Cerebellar cortex (tissue), 1 donor: ENCODE measurements at regions not wholly inside any gene's neighbourhood (a gene's known extent, or its start where the extent isn't known, plus 50 kb on each side); places are given as distances from the start of the nearest gene placed in this dataset.

Experiments
- DNase-seq: peaks from one replicate; pipeline ENCODE4 v3.0.0-alpha.2; 2015; ENCODE audit warnings: low spot score

DNA sequence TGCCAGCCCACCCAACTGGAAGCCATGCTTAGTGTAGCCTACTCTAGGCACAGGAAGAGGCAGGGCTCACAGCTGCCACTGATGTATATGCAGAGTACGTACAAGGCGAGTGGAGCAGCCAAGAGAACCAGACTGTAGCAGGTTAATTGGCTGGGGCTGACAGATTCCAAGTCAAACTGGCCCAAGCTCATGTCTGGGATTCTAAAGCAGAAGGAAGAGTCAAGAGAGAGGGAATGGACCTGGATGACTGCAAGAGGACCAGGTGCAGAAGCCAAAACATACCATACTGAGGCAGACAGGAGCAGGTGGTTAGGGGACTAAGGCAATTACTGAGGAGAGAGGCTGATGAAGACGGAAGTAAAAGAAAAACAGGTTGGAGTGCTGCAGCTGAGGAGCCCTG lies 51.3 kb upstream of the LRRN2 start:
- DNase-seq, result peak; percentile 67

- no peak for DNase-seq
Measured at GRCh38 chr1:204738506-204738905, 53.0 kb upstream of the LRRN2 start.

- DNase-seq, result no peak
Measured at GRCh38 chr1:204740354-204740753, 54.8 kb upstream of the LRRN2 start.

DNA sequence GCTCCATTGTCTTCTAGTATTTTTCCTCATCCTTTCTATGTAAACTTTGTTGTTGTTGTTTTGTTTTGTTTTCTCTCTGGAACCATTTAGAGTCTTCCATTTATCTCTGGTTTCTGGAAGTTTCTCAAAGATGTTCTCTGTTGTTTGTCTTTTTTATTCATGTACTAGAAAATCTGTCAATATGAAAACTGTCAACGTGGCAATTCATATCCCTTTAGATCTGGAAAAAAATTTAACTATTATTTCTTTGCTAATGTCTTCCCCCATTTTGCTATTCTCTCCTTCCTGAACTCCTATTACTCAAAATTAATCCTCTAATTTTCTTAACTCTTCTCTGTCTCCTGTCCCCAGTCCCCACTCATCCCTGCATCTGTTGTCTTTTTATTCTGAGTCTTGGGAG lies 55.9 kb upstream of the LRRN2 start:
- no peak for DNase-seq

- DNase-seq, result no peak
Measured at GRCh38 chr1:204742676-204743251, 57.2 kb upstream of the LRRN2 start.

- DNase-seq, result peak; percentile 24
Measured at GRCh38 chr1:204744107-204744779, 58.7 kb upstream of the LRRN2 start.

GRCh38 chr1:204746838-204747442 lies 61.4 kb upstream of the LRRN2 start:
- peak; percentile 41 for DNase-seq

DNA sequence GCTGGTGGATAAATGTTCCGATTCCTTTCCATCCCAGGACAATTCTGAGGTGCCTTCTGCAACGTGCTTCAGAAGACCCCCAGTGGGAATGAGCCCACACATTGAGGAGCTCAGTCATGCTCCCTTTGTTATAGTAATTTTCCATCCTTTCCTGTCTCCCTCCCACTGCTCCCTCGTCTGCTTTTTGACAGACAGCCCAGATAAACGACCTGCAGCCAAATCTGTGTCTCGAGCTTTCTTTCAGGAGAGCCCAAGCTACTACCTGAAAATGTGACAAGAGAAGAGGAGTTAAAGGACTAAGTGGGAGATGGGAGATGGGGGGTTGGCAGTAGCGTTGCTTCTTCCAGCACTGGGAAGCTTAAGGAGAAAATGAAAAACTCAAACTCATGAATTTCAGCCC lies 65.9 kb upstream of the LRRN2 start:
- DNase-seq, result peak; percentile 37

DNA sequence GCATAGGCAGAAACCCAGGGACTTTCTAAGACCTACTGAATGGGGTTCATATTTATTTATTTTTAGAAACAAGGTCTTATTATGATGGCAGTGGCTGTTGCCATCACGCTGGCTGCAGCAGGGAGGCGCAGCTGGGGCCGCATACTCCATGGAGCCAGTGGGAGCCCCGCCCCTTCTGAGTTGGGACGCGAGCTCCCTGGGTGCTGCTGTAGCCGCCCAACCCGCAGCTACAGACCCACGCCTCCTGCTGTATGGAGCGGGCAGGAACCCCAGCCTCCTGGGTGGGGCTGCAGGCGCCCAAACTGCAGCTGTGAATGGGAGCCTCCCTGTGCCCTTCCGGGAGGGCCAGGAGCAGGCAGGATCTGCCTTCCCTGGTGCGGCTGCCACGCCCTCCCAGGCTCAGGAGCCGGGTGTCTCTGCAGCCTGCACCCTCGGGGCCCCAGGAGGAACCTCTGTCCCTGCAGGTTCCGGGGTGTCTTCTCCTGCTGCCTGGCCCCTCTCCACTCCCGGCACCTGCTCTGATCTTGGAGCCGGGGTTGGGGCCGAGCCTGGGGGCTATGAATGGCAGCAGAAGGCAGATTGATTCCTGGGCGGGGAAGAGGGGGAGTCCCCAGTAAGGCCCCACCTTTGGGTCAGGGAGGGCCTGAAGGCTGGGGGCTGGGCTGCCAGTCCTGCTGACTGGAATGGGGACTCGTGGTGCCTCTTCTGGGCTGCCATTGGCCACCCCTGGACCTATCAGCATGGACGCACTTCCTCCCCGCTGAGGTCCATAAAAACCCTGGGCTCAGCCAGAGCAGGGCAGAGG lies 66.5 kb upstream of the LRRN2 start:
- no peak for DNase-seq

DNA sequence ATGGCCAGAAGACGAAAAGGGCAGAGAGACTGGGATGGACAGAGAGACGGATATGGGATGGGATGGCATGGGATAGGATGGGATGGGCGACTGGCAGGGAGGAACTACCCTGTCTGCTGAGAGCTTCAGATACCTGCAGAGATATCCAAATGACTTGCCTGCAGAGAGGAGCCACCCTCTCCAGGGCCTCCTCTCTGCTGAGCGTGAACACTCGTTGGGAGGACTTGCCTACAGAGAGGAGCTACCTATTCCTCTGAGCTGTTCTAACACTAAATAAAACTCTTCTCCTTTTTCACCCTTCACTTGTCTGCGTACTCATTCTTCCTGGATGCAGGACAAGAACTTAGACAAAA lies 67.1 kb upstream of the LRRN2 start:
- no peak for DNase-seq

DNA sequence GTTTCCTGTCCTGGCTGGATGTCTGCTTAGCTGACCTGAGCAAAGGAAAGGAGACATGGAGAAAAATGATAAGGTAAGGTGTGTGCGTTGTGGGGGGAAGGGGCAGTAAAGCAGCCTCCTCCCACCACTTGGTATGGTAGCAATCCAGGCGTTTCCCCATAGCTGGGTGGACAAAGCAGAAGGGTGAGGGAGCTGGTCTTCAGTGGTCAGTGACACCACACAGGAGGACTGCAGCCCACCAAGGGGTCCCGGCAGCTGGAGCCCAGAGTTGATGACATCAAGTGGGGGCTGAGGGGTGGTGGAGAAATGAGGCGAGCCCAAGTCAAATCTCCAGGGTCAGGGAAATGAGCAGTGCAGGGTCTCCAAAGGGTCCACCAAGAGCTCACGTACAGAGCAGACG lies 69.3 kb upstream of the LRRN2 start:
- no peak for DNase-seq

DNA sequence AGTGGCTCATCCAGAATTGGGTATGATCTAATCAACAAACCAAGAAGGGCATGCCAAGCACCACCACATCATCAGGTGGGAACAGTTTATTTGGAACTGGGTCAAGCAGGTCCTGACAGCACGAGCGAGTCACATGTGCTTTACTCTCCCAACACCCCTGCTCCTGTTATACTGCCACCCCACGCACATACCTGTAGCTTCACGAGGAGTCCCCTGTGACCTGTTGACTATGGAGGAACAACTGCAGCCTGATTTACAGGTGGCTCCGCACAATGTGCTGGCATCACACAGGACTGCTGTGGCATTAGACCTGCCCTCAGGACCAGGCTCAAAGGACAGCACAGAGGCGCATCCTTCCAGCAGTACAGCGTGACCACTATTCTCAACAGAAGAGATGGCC lies 70.8 kb upstream of the LRRN2 start:
- no peak for DNase-seq

DNA sequence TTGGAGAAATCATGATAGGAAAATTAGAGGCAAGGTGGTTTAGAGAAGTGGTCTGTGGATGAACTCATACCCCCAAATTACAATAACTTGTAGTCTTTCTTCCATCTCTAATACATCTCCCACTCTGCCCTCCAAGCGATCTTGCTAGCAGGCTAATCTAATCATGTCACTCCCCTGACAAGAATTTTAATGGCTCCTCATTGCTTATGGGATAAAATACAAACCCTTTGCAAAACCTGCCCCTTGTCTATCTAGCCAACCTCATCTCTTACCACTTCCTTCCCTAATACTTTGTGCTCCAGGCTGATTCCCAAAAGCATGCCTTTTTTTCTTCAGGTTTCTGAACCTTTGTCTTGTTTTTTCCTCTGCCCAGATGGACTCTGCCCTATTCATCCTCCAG lies 71.3 kb upstream of the LRRN2 start:
- DNase-seq, result no peak

GRCh38 chr1:204758601-204759000 lies 73.1 kb upstream of the LRRN2 start:
- DNase-seq, result no peak

DNA sequence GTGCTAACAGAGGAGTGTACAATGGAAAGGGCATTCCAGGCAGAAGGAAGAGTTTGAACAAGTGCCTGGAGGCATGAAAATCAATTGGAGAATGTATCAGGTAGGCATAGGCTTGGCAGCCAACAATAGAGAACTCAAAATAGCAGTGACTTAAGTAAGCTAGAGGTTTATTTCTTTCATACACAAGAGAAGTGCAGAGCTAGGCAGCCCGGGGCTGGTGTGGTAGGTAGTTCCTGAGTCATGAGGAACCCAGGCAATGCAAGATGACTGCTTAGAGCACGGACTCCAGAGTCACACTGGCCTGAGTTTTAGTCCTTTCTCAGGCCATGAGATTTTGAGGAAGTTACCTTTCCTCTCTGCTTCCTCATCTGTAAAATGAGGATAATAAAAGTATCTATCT lies 74.8 kb upstream of the LRRN2 start:
- DNase-seq, result no peak

DNA sequence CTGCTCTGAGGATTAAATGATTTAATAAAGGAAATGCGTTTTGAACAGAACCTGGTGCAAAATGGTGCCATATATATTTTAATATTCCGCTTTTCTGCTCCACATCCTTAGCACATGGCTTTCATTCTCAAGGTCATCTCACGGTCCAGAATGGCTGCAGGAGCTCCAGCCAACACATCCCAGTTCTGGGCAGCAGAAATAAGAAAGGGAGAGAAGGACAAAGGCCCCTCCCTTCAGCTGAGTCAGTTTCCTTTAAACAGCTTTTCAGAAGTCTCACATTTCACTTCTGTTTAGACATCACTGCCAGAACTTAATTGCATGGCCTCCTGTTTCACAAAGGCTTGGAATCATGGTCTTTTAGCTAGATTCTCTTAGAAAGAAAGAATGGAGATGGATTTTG lies 75.2 kb upstream of the LRRN2 start:
- DNase-seq, result no peak

- peak; percentile 73 for DNase-seq
Measured at GRCh38 chr1:204763773-204764427, 78.4 kb upstream of the LRRN2 start.

- no peak for DNase-seq
Measured at GRCh38 chr1:204769997-204770396, 84.5 kb upstream of the LRRN2 start.

- DNase-seq, result no peak
Measured at GRCh38 chr1:204771358-204771757, 85.8 kb upstream of the LRRN2 start.

GRCh38 chr1:204773246-204773645 lies 87.7 kb upstream of the LRRN2 start:
- DNase-seq, result no peak

GRCh38 chr1:204775546-204775945 lies 90.0 kb upstream of the LRRN2 start:
- DNase-seq, result no peak

- no peak for DNase-seq
Measured at GRCh38 chr1:204777591-204777990, 92.1 kb upstream of the LRRN2 start.

GRCh38 chr1:204780630-204781029 lies 90.0 kb upstream of the NFASC start:
- DNase-seq, result no peak
